GM23248 (cell line): ENCODE measurements at regions not wholly inside any gene's neighbourhood (a gene's known extent, or its start where the extent isn't known, plus 50 kb on each side); places are given as distances from the start of the nearest gene placed in this dataset.

Experiments used
- EZH2 ChIP-seq: fragments of 200-600 bp; sonication (generic); IDR thresholded peaks from 2 replicates; pipeline ENCODE4 v1.6.1; 2018; ENCODE audit warnings: antibody characterized with exemption, mild to moderate bottlenecking; ENCODE audit not compliant: insufficient read depth, poor library complexity, severe bottlenecking
- EZH2phosphoT487 ChIP-seq: fragments of 200-600 bp; sonication (generic); IDR thresholded peaks from 2 replicates; pipeline ENCODE4 v1.6.1; 2018; ENCODE audit warnings: antibody characterized with exemption, moderate library complexity, mild to moderate bottlenecking, low read depth; ENCODE audit not compliant: insufficient read depth

GRCh38 chr17:70533427-70533826 is 364.1 kb downstream of the KCNJ2 start:
- TF ChIP-seq EZH2, result no peak
- TF ChIP-seq EZH2phosphoT487, result no peak
